ENCODE measurements at regions not wholly inside any gene's neighbourhood (a gene's known extent, or its start where the extent isn't known, plus 50 kb on each side); places are given as distances from the start of the nearest gene placed in this dataset.

DNA sequence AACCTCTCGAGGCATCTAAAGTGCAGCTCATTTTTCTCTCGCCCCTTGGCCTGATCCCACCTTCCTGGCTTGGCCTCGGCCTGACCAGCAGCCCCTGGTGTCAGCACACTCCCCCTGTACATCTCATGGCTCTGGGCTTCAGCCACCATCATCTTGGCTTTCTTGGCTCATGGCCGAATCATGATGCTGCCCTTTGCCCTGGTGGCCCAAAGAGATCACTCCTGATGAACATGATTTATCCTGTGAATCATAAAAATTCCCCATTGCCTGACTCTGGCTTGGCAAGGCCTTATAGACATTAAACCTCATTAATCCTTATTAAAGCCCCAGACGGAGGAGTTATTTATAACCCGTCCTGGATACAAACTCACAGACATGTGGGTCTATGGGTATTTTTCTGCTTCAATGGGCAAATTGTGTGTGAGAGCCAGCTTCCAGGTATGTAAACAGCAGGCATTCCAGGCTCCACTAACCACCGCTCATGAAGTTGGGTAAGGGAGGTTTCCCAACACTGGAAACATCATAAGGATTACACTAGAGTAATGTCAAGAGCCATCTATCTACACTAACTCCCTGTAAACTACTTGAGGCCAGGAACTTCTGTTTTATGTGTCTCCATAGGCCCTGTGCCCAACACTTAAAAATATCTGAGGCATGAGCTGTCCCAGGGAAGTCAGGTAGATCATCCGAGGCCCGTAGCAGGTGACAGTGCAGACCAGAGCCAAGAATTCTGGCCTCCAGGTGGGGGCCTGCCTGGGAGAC is 171.2 kb downstream of the TTC8 start:
- TF ChIP-seq, protein P1, sequence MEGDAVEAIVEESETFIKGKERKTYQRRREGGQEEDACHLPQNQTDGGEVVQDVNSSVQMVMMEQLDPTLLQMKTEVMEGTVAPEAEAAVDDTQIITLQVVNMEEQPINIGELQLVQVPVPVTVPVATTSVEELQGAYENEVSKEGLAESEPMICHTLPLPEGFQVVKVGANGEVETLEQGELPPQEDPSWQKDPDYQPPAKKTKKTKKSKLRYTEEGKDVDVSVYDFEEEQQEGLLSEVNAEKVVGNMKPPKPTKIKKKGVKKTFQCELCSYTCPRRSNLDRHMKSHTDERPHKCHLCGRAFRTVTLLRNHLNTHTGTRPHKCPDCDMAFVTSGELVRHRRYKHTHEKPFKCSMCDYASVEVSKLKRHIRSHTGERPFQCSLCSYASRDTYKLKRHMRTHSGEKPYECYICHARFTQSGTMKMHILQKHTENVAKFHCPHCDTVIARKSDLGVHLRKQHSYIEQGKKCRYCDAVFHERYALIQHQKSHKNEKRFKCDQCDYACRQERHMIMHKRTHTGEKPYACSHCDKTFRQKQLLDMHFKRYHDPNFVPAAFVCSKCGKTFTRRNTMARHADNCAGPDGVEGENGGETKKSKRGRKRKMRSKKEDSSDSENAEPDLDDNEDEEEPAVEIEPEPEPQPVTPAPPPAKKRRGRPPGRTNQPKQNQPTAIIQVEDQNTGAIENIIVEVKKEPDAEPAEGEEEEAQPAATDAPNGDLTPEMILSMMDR (IDR thresholded peaks at IDR 0.05): no peak
- no peak for TF ChIP-seq POLR2AphosphoS5 (IDR thresholded peaks at IDR 0.05)

All from transverse colon (tissue), 4 donors.